WERI-Rb-1 (cell line): ENCODE measurements at regions not wholly inside any gene's neighbourhood (a gene's known extent, or its start where the extent isn't known, plus 50 kb on each side); places are given as distances from the start of the nearest gene placed in this dataset.

ENCODE experiments used
- DNase-seq: peaks from one replicate; pipeline ENCODE4 v3.0.0-alpha.2; 2020
- H3K27ac ChIP-seq: fragments of 250-450 bp; sonication (Bioruptor Pico); 2 replicates; pipeline ENCODE4 v1.5.1; 2020; ENCODE audit warnings: mild to moderate bottlenecking, moderate library complexity
- H3K27me3 ChIP-seq: fragments of 250-450 bp; sonication (Bioruptor Pico); 2 replicates; pipeline ENCODE4 v1.5.1; 2021; ENCODE audit warnings: mild to moderate bottlenecking, low read depth, moderate library complexity; ENCODE audit not compliant: insufficient read depth, severe bottlenecking
- H3K36me3 ChIP-seq: fragments of 250-450 bp; sonication (Bioruptor Pico); 2 replicates; pipeline ENCODE4 v1.5.1; 2020; ENCODE audit warnings: mild to moderate bottlenecking, moderate library complexity
- H3K4me3 ChIP-seq: 2 replicates; pipeline ENCODE4 v1.5.1; 2011; ENCODE audit warnings: low read depth, mild to moderate bottlenecking, control low read depth, low read length
- H3K9me3 ChIP-seq: fragments of 250-450 bp; sonication (Bioruptor Pico); 2 replicates; pipeline ENCODE4 v1.5.1; 2021; ENCODE audit warnings: mild to moderate bottlenecking, moderate library complexity; ENCODE audit not compliant: severe bottlenecking
- TF ChIP-seq, protein P1 (sequence below): IDR thresholded peaks from 2 replicates; pipeline ENCODE4 v1.5.1; 2011; ENCODE audit warnings: low read depth, mild to moderate bottlenecking, control low read depth, inconsistent platforms, low read length

DNA sequence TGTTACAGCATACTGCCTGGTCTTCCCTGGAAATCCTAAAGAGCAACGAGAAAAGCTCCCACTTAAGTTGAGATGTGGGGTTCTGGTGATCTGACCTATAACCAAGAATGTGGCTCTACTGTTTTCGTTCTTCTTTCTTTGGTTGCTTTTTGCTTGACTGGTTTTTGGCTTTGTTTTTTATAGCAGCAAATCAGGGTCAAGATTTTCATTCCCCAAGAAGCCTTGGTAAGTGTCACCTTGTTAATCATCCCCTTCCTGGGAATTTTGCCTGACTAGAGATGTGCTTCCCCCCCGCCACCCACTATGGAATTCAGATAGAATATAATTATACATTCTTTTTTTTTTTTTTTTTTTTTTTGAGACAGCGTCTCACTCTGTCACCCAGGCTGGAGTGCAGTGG, 116.7 kb upstream of the FOXN3 start:
- Histone ChIP-seq H3K9me3 (no peaks in the 10 kb centered on the region), H3K27me3 (no peaks in the 10 kb centered on the region), H3K27ac (no peak overlapping the region), H3K4me3 (no peak overlapping the region), H3K36me3 (no peaks in the 10 kb centered on the region)
- no peak for DNase-seq
- TF ChIP-seq, protein P1, sequence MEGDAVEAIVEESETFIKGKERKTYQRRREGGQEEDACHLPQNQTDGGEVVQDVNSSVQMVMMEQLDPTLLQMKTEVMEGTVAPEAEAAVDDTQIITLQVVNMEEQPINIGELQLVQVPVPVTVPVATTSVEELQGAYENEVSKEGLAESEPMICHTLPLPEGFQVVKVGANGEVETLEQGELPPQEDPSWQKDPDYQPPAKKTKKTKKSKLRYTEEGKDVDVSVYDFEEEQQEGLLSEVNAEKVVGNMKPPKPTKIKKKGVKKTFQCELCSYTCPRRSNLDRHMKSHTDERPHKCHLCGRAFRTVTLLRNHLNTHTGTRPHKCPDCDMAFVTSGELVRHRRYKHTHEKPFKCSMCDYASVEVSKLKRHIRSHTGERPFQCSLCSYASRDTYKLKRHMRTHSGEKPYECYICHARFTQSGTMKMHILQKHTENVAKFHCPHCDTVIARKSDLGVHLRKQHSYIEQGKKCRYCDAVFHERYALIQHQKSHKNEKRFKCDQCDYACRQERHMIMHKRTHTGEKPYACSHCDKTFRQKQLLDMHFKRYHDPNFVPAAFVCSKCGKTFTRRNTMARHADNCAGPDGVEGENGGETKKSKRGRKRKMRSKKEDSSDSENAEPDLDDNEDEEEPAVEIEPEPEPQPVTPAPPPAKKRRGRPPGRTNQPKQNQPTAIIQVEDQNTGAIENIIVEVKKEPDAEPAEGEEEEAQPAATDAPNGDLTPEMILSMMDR, result no peak

DNA sequence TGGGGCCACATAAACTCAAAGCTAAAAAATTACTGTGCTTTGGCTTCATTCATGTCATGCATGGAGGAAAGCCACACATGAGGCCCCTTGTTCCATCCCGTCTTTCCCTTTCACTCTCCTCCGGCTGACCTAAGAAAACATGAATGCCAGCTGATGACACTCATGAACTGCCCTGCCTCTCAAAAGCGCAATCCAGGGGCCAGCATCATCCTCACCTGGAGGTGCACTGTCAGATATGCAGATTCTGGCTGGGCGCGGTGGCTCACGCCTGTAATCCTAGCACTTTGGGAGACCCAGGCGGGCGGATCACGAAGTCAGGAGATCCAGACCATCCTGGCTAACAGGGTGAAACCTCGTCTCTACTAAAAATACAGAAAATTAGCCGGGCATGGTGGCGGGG, 116.1 kb upstream of the FOXN3 start:
- Histone ChIP-seq H3K4me3 (no peak overlapping the region), H3K27me3 (no peaks in the 10 kb centered on the region), H3K27ac (no peak overlapping the region), H3K36me3 (no peaks in the 10 kb centered on the region), H3K9me3 (no peaks in the 10 kb centered on the region)
- TF ChIP-seq, protein P1, result no peak
- no peak for DNase-seq

DNA sequence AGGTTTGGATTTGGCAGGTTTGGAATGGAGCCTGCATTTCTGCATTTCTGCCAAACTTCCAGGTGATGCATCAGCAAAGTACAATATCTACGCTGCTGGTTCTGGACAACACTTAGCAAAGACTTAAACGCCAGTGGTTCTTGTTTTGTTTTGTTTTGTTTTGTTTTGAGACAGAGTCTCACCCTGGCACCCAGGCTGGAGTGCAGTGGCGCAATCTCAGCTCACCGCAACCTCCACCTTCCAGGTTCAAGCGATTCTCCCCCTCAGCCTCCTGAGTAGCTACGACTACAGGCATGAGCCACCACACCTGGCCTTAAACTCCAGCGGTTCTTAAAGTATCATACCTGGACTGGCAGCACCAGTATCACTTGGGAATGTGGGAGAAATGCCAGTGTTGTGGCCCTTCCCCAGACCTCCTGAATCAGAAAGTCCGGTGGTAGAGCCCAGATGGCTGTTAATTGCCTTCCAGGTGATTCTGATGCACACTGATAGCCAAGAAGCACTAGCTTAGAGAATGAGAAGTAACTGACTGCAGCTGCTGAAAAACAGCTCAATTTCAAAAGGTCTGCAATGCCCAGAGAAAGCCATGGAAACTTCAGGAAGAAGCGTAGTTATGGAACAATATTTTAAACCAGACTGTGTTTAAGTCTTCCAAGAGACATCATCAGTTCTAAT, 114.8 kb upstream of the FOXN3 start:
- Histone ChIP-seq H3K27me3 (no peaks in the 10 kb centered on the region), H3K4me3 (no peak overlapping the region), H3K27ac (no peak overlapping the region), H3K36me3 (no peaks in the 10 kb centered on the region), H3K9me3 (no peaks in the 10 kb centered on the region)
- TF ChIP-seq, protein P1, result no peak
- DNase-seq, result no peak

DNA sequence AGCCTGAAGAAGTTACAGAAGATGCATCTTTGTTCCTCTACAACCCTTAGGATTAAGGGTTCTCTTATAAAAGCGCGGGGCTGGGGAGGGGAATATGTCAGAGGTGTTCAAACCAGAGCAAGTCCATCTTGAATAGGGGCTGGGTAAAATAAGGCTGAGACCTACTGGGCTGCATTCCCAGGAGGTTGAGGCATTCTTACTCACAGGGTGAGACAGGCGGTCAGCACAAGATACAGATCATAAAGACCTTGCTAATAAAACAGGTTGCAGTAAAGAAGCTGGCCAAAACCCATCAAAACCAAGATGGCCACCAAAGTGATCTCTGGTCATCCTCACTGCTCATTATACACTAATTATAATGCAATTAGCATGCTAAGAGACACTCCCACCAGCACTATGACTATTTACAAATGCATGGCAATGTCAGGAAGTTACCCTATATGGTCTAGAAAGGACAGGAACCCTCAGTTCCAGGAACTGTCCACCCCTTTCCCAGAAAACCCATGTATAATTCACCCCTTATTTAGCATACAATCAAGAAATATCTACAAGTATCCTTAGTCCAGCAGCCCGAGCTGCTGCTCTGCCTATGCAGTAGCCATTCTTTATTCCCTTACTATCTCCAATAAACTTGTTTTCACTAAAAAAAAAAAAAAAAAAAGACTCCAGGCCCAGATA, 108.1 kb upstream of the FOXN3 start:
- no peak for DNase-seq
- Histone ChIP-seq H3K27me3 (no peaks in the 10 kb centered on the region), H3K9me3 (no peaks in the 10 kb centered on the region), H3K4me3 (no peak overlapping the region), H3K27ac (no peak overlapping the region), H3K36me3 (no peaks in the 10 kb centered on the region)
- TF ChIP-seq, protein P1, result no peak

DNA sequence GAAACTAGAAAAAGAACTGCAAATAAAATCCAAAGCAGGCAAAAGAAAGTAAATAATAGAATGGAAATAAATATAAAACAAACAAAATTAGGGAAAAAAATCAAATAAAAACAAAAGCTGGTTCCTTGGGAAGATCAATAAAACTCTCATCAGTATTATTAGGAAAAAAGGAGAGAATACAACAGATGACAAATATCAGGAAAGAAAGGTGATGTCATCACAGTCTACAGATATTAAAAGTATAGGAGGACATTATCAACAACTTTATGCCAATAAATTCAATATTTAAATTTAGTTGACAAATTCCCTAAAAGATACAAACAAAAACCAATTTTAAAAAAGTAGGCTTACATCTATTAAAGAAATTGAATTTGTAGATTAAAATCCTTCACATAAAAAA, 107.4 kb upstream of the FOXN3 start:
- no peaks in the 10 kb centered on the region for H3K9me3 ChIP-seq
- TF ChIP-seq, protein P1, result no peak
- no peak overlapping the region for H3K27ac ChIP-seq

More for the DNA sequence above, 107.4 kb upstream of the FOXN3 start:
- Histone ChIP-seq H3K4me3 (no peak overlapping the region), H3K27me3 (no peaks in the 10 kb centered on the region), H3K36me3 (no peaks in the 10 kb centered on the region)
- DNase-seq, result no peak
